ENCODE measurements at regions not wholly inside any gene's neighbourhood (a gene's known extent, or its start where the extent isn't known, plus 50 kb on each side); places are given as distances from the start of the nearest gene placed in this dataset.
A peak's percentile ranks its signal among the peaks of the same experiment; 100 is the strongest.

DNA sequence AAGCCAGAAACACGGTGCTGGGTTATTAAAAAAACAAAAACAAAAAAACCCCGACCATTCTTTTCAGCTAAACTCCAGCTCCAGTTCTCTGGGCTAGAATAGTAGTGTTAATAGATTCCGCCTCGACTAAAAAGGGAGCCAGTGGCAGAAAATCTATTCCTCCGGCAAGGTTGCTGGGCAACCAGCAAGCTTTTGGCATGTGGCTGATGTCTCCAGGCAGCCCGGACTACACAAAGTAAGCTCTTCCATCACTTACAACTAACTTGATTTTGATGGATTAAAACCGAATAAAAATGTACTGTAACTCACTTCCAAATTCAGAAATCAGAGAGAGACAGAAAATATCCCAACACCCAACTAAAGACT, 126.4 kb upstream of the FOXN3 start:
- TF ChIP-seq, protein P1, sequence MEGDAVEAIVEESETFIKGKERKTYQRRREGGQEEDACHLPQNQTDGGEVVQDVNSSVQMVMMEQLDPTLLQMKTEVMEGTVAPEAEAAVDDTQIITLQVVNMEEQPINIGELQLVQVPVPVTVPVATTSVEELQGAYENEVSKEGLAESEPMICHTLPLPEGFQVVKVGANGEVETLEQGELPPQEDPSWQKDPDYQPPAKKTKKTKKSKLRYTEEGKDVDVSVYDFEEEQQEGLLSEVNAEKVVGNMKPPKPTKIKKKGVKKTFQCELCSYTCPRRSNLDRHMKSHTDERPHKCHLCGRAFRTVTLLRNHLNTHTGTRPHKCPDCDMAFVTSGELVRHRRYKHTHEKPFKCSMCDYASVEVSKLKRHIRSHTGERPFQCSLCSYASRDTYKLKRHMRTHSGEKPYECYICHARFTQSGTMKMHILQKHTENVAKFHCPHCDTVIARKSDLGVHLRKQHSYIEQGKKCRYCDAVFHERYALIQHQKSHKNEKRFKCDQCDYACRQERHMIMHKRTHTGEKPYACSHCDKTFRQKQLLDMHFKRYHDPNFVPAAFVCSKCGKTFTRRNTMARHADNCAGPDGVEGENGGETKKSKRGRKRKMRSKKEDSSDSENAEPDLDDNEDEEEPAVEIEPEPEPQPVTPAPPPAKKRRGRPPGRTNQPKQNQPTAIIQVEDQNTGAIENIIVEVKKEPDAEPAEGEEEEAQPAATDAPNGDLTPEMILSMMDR (conservative IDR thresholded peaks at IDR 0.05; ENCODE audit: low read depth, low read length) = no peak
- no peak for TF ChIP-seq EZH2 (IDR thresholded peaks at IDR 0.05; ENCODE audit: borderline replicate concordance, low read depth, low read length, poor library complexity, severe bottlenecking)
- no peaks in the 10 kb centered on the region for H3K36me3 ChIP-seq (ENCODE audit: insufficient read depth, low read length, poor library complexity, severe bottlenecking)
- no peak for DNase-seq (ENCODE audit: low spot score)
- BruUV-seq (replicated peaks) = no TSS peak
- no peak overlapping the region for H3K4me3 ChIP-seq (ENCODE audit: low read depth, low read length, poor library complexity, severe bottlenecking)
- no peaks in the 10 kb centered on the region for H3K4me1 ChIP-seq (ENCODE audit: insufficient read depth, low read length, poor library complexity, severe bottlenecking)
- H3K27ac ChIP-seq (ENCODE audit: low read depth, low read length, poor library complexity, severe bottlenecking) = no peak overlapping the region
- H3K9me3 ChIP-seq (ENCODE audit: low read depth, low read length, poor library complexity, severe bottlenecking) = no peaks in the 10 kb centered on the region
- CTCF ChIA-PET = no interaction called here
- H3K27me3 ChIP-seq (replicated peaks; ENCODE audit: insufficient read depth, low read depth, low read length, poor library complexity) = no peaks in the 10 kb centered on the region
- POLR2A ChIA-PET (ENCODE audit: low non-redundant PET) = no interaction called here
- intact Hi-C loops (cut with micrococcal nuclease; ENCODE audit: unreplicated experiment) = no loop called here

DNA sequence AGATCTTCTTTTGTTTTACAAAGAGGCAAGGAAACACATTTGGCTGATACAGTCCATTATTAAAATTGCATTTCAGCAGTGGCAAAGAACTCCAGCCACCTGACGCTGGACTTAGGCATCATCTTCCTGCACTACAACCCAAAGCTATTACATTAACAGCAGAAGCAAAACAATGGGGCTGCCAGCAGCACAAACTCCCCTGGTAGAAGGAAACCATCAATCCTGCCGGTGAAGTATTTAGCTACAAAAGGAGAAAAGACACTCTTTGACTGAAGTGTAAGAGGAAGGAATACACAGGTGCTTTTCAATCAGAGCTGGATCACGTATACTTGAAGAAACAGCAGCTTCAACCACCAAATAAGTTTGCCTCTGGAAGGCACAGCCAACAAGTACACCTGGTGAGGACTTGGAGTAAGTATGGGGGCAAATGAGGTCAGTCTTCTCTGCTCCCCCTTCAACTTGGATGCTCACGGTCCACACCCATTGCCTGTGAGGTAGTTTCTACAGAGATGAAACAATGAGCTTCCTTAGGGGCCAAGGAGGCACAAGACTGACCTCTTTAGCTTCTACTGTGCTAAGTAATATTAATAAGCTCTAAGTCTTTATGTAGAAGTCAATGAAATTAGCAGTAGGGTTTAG, 125.9 kb upstream of the FOXN3 start:
- intact Hi-C loops (cut with micrococcal nuclease; ENCODE audit: unreplicated experiment) = no loop called here
- no peaks in the 10 kb centered on the region for H3K27me3 ChIP-seq (replicated peaks; ENCODE audit: insufficient read depth, low read depth, low read length, poor library complexity)
- ChIA-PET POLR2A (ENCODE audit: low non-redundant PET) (no interaction called here), CTCF (no interaction called here)
- DNase-seq (ENCODE audit: low spot score) = no peak
- no peak overlapping the region for H3K27ac ChIP-seq (ENCODE audit: low read depth, low read length, poor library complexity, severe bottlenecking)
- no peaks in the 10 kb centered on the region for H3K36me3 ChIP-seq (ENCODE audit: insufficient read depth, low read length, poor library complexity, severe bottlenecking)
- no peak for TF ChIP-seq EZH2 (IDR thresholded peaks at IDR 0.05; ENCODE audit: borderline replicate concordance, low read depth, low read length, poor library complexity, severe bottlenecking)
- TF ChIP-seq, protein P1 (conservative IDR thresholded peaks at IDR 0.05; ENCODE audit: low read depth, low read length) = no peak
- no peaks in the 10 kb centered on the region for H3K4me1 ChIP-seq (ENCODE audit: insufficient read depth, low read length, poor library complexity, severe bottlenecking)
- no TSS peak for BruUV-seq (replicated peaks)
- H3K9me3 ChIP-seq (ENCODE audit: low read depth, low read length, poor library complexity, severe bottlenecking) = no peaks in the 10 kb centered on the region
- no peak overlapping the region for H3K4me3 ChIP-seq (ENCODE audit: low read depth, low read length, poor library complexity, severe bottlenecking)

DNA sequence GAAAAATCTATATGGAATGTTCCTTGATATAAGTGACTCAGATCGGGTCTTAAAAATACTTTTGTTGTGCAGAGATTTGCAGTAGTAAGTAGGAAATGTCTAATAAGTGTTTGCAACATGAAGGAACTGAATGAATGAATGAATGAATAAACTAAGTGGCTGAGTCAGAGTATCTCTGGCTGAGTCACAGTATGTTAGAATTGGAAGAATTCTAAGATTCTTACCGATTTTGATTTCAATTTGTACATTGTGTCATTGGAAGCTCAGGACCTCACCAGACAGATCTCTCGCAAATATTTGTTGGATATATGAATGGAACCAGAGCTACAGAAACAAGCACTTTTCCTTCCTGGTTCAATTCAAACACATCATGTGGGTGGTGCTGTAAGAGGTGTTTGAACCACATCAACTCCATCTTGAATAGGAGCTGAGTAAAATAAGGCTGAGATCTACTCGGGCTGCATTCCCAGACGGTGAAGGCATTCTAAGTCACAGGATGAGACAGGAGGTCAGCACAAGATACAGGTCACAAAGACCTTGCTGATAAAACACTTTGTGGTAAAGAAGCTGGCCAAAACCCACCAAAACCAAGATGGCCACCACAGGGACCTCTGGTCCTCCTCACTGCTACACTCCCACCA, 123.9 kb upstream of the FOXN3 start:
- H3K27ac ChIP-seq (ENCODE audit: low read depth, low read length, poor library complexity, severe bottlenecking) = no peak overlapping the region
- intact Hi-C loops (cut with micrococcal nuclease; ENCODE audit: unreplicated experiment) = no loop called here
- no peaks in the 10 kb centered on the region for H3K36me3 ChIP-seq (ENCODE audit: insufficient read depth, low read length, poor library complexity, severe bottlenecking)
- peak; percentile 3 for DNase-seq (ENCODE audit: low spot score)
- H3K4me3 ChIP-seq (ENCODE audit: low read depth, low read length, poor library complexity, severe bottlenecking) = no peak overlapping the region
- POLR2A ChIA-PET (ENCODE audit: low non-redundant PET) = no interaction called here
- CTCF ChIA-PET = no interaction called here
- H3K27me3 ChIP-seq (replicated peaks; ENCODE audit: insufficient read depth, low read depth, low read length, poor library complexity) = no peaks in the 10 kb centered on the region
- no peaks in the 10 kb centered on the region for H3K4me1 ChIP-seq (ENCODE audit: insufficient read depth, low read length, poor library complexity, severe bottlenecking)
- TF ChIP-seq EZH2 (IDR thresholded peaks at IDR 0.05; ENCODE audit: borderline replicate concordance, low read depth, low read length, poor library complexity, severe bottlenecking) = no peak
- TF ChIP-seq, protein P1 (conservative IDR thresholded peaks at IDR 0.05; ENCODE audit: low read depth, low read length) = no peak
- no peaks in the 10 kb centered on the region for H3K9me3 ChIP-seq (ENCODE audit: low read depth, low read length, poor library complexity, severe bottlenecking)
- BruUV-seq (replicated peaks) = no TSS peak
